ENCODE measurements at regions not wholly inside any gene's neighbourhood (a gene's known extent, or its start where the extent isn't known, plus 50 kb on each side); places are given as distances from the start of the nearest gene placed in this dataset.
"Not testable (repeated sequence)": the region's sequence is repeated elsewhere in the genome, so short reads cannot be mapped to it uniquely, and the experiment has no call there.

- no peak for DNase-seq
These were observed 615.0 kb downstream of the HINT1 start for GRCh38 chr5:130549884-130550561.

DNA sequence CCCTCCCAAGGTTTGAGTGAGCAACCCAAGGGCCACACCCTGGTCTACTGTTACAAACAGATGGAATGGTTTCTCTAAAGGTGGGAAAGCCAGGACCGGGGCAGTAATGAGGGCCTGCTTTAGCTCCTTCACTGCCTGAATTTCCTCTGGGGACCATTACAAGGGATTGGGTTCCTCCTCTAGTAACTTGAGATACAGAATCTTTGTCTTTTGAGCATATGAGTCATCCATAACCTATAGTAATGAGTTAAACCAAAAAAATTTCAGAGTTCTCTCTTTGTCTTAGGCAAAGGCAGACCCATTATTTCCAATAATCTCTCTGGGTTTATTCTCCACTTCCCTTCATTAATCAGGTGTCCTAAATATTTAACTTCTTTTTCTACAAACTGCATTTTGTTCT lies 618.8 kb downstream of the HINT1 start:
- no peak for DNase-seq

- DNase-seq = no peak
These were observed 619.8 kb downstream of the HINT1 start for GRCh38 chr5:130545291-130545690.

GRCh38 chr5:130541617-130542221 lies 623.3 kb downstream of the HINT1 start:
- no peak for DNase-seq

DNA sequence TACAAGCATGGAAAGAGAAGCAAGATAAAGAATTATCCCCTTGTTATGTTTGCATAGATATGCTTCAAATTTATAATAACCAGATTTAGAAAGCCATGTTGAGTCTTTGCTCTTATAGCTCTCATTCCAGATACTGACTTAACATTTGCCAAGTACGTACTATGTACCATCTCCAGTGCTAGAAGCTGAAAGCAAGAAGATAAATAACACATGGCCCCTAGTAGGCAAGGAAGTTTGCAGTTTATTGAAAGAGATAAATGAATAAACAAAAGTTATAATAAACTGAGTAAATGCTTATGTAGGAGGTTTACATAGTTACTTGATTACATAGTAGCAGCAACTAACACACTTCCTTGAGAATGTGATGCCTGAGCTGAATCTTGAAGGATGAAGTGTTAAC lies 628.4 kb downstream of the HINT1 start:
- DNase-seq = no peak

GRCh38 chr5:130532786-130533185 lies 628.5 kb downstream of the CHSY3 start:
- DNase-seq = no peak

- no peak for DNase-seq
These were observed 625.5 kb downstream of the CHSY3 start for GRCh38 chr5:130529511-130530485.

GRCh38 chr5:130529111-130529510 lies 624.8 kb downstream of the CHSY3 start:
- no peak for DNase-seq

DNA sequence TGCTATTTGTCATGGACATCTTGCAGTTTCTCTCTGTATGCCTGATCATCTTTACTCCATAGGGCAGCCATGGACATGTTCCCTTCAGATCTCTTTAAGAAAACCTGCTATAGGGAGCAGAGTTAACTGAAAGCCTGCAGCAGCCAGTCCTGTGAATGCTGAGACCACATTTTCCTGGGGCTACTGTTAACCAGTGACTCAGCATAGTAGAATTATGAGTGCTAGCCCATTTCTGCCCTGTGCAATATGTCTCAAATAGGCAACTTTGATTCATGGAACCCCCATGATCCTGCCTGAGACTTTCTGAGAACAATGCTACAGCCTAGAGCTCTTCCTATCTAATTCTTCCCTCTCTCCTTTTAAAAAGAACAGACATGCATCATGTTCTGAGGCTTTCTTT lies 624.2 kb downstream of the CHSY3 start:
- no peak for DNase-seq

- DNase-seq = no peak
These were observed 622.4 kb downstream of the CHSY3 start for GRCh38 chr5:130526708-130527107.

- no peak for DNase-seq
These were observed 615.9 kb downstream of the CHSY3 start for GRCh38 chr5:130520211-130520610.

- no peak for DNase-seq
These were observed 610.9 kb downstream of the CHSY3 start for GRCh38 chr5:130514984-130515690.

DNA sequence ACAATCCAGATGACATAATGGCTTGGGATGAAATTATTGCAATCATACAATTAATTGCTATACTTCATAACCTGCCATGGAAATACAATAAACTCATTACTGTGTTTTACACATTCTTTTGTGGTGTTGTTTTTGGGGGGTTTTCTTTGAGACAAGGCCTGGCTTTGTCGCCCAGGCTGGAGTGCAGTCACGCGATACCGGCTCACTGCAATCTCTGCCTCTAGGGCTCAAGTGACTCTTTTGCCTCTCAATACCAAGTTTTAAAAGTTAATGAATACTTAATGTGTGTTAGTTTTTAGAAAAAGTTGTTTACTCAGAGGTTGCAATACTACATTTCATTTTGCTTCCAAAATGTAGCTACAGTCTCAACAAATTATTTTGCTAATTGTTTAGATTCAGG lies 598.4 kb downstream of the CHSY3 start:
- DNase-seq = no peak

DNA sequence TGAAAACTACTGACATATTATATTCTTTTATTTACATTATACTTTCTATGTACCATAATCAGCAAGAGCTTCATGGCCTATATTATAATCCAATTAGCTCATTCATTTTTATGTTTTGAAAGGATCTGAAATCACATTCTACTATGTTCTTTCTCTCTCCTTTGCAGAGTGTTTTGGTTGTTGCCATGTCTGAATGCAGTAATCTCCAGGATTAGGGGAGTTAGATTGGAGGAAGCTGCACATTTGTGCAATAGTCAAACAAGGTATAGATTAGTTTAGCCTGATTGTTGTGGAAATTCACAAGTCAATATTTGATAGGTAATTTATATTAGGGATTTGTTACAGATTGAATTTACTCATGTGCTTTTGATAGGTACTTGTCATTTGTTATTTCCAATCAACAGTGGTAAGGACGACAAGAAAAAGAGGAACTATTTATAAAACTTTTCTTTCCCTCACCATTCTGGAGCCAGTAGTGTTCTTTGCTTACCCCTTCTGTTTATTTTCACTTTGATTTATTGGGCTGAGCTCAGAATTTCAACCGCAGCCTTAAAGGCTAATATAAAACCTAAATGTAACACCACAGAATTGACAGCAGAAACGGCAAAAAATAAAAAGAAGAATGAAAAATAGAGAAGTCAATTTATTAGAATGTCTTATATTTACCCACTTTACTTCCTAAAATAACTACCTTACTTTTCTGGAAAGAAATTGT lies 597.0 kb downstream of the CHSY3 start:
- no peak for DNase-seq

DNA sequence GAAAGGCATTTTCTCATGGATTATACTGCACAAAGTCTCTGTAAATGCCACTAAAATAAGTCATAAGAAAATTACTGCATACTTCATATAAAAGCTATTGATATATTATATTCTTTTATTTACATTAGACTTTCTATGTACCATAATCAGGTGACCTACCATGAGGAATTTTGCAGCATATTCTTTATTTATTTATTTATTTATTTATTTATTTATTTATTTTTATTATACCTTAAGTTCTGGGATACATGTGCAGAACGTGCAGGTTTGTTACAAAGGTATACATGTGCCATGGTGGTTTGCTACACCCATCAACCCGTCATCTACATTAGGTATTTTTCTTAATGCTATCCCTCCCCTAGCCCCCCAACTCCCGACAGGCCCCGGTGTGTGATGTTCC lies 596.2 kb downstream of the CHSY3 start:
- not testable (repeated sequence) for DNase-seq

- DNase-seq = no peak
These were observed 592.0 kb downstream of the CHSY3 start for GRCh38 chr5:130496215-130496614.

GRCh38 chr5:130488252-130488651 lies 584.0 kb downstream of the CHSY3 start:
- DNase-seq = no peak

DNA sequence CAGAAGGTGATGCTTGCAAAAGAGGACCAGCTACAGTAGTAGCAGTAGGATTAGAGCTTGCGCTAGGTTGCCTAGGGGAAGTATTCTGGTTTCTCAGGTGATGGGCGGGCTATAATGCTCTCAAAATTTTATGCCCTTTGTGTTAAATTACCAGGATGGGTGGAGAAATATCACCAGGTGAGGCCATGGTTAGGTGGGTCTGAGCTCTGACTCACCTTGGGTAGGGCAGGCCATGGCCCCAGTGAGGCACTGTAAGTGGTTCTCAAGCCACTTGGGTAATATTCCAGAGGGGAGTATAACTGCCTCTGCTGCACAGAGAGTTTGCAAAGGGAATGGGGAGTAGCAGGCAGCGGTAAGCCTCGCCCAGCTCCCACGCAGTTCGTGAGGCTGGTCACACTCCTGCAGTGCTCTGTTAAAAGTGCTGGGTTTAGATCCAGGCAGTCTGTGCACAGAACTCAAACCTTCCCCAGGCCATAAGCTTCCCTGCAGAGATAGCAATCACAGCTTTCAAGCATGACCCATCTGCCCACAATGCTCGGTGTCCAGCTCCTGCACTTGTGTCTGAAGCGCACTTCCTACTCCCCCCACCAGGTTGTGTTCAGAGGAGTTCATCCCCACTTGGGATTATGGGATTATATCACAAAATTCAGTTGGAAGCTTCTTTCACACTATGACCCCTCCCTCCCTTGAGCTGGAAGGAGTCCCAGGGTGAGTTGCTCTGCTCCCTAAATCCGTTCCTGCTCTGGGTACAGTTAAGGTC lies 575.0 kb downstream of the CHSY3 start:
- no peak for DNase-seq

DNA sequence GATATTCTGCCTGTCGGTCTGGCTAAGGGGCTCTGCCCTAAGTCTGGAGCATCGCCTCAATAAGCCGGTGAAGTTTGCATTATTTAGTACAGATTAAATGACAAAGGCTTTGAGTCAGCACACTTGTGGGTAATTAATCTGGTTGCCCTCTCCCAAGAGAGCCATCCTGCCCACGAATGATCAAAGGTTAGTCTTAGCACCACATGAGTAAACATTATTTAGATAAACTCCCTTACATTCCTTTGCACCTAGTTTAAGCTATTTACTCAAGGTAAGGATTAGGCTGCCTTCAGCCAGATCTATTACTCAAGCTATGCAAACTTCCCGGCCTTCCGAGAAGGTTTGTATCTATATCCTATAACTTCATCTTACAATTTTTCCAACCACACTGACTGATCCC lies 572.1 kb downstream of the CHSY3 start:
- DNase-seq = no peak

DNA sequence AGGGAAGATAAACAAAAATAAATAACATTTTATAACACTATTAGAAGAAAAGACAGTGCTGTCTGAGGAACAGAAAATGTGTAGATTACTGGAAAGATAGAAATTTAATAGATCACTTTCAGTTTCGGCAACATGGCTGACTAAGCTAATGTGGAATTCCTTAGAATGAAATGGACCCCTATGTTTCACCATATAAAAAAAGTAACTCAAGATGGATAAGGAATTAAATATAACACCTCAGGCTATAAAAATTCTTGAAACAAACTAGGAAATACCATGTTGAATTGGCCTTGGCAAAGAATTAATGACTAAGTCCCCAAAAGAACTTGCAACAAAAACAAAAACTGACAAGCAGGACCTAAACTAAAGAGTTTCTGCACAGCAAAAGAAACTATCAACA lies 558.3 kb downstream of the CHSY3 start:
- DNase-seq = no peak

GRCh38 chr5:130455175-130455574 lies 550.9 kb downstream of the CHSY3 start:
- no peak for DNase-seq

- no peak for DNase-seq
These were observed 548.5 kb downstream of the CHSY3 start for GRCh38 chr5:130452744-130453143.
